IMR-90 (cell line): ENCODE measurements at regions not wholly inside any gene's neighbourhood (a gene's known extent, or its start where the extent isn't known, plus 50 kb on each side); places are given as distances from the start of the nearest gene placed in this dataset.

Experiments
- ATAC-seq: fragments of 200-7000 bp; cut with Tn5 transposase; 2 replicates; pipeline ENCODE4 v1.9.1; 2020; ENCODE audit warnings: low read depth, mild to moderate bottlenecking, moderate library complexity
- BruUV-seq: library from RNA; stranded (reverse); fragments of 400-500 nt; replicated peaks from 2 replicates; lab custom pipeline; 2021; lab: Mats Ljungman, UMichigan
- CTCF ChIA-PET: fragments of 300-600 bp; formaldehyde crosslinking; extraction: SDS; loops from one replicate; lab custom pipeline; 2021; ENCODE audit warnings: antibody characterized with exemption; lab: Yijun Ruan, JAX
- POLR2A ChIA-PET: fragments of 300-600 bp; sonication (Branson Sonifier 250); formaldehyde crosslinking; loops from one replicate; lab custom pipeline; 2022; ENCODE audit warnings: antibody characterized with exemption; ENCODE audit not compliant: unreplicated experiment; lab: Charles Lee
- DNase-seq: peaks from one replicate; pipeline ENCODE4 v3.0.0; 2013
- H2AFZ ChIP-seq: replicated peaks from 2 replicates; pipeline ENCODE3; 2013; ENCODE audit warnings: low read length, mild to moderate bottlenecking; ENCODE audit not compliant: poor library complexity
- H2AK5ac ChIP-seq: 2 replicates; pipeline ENCODE4 v1.6.1; 2013; ENCODE audit warnings: low read depth, low read length, inconsistent platforms
- H2AK9ac ChIP-seq: replicated peaks from 2 replicates; pipeline ENCODE3; 2013; ENCODE audit warnings: mild to moderate bottlenecking, low read depth, low read length, moderate library complexity; ENCODE audit not compliant: poor library complexity
- H2BK120ac ChIP-seq: 2 replicates; pipeline ENCODE4 v1.6.1; 2013; ENCODE audit warnings: low read depth, low read length, inconsistent platforms
- H2BK15ac ChIP-seq: 3 replicates; pipeline ENCODE4 v1.6.1; 2013; ENCODE audit warnings: low read depth, low read length, inconsistent platforms
- H2BK20ac ChIP-seq: 2 replicates; pipeline ENCODE4 v1.6.1; 2013; ENCODE audit warnings: low read depth, mild to moderate bottlenecking, inconsistent platforms, low read length, moderate library complexity
- H2BK5ac ChIP-seq: 2 replicates; pipeline ENCODE4 v1.6.1; 2013; ENCODE audit warnings: mild to moderate bottlenecking, low read depth, low read length, inconsistent platforms; ENCODE audit not compliant: poor library complexity, severe bottlenecking
- H3K14ac ChIP-seq: replicated peaks from 2 replicates; pipeline ENCODE4 v1.6.1; 2013; ENCODE audit warnings: low read depth, low read length, inconsistent platforms
- H3K18ac ChIP-seq: 2 replicates; pipeline ENCODE4 v1.6.1; 2013; ENCODE audit warnings: low read depth, low read length, control low read depth
- H3K23ac ChIP-seq: 2 replicates; pipeline ENCODE4 v1.6.1; 2013; ENCODE audit warnings: low read depth, low read length, inconsistent platforms
- H3K27ac ChIP-seq: 2 replicates; pipeline ENCODE4 v1.5.1; 2013; ENCODE audit warnings: mild to moderate bottlenecking, control low read depth, low read length; ENCODE audit not compliant: insufficient read depth
- H3K27me3 ChIP-seq: 2 replicates; pipeline ENCODE4 v1.6.1; 2013; ENCODE audit warnings: low read length; ENCODE audit not compliant: control insufficient read depth, insufficient read depth
- H3K36me3 ChIP-seq: 2 replicates; pipeline ENCODE4 v1.6.1; 2013; ENCODE audit warnings: low read length, mixed read lengths; ENCODE audit not compliant: control insufficient read depth, insufficient read depth
- H3K4ac ChIP-seq: 2 replicates; pipeline ENCODE4 v1.6.1; 2013; ENCODE audit warnings: low read depth, low read length, inconsistent platforms
- H3K4me1 ChIP-seq: 2 replicates; pipeline ENCODE4 v1.6.1; 2013; ENCODE audit warnings: low read length, mixed read lengths; ENCODE audit not compliant: control insufficient read depth, insufficient read depth
- H3K4me2 ChIP-seq: 2 replicates; pipeline ENCODE4 v1.6.1; 2013; ENCODE audit warnings: low read depth, mild to moderate bottlenecking, control low read depth, low read length, moderate library complexity
- H3K4me3 ChIP-seq: 2 replicates; pipeline ENCODE4 v1.5.1; 2013; ENCODE audit warnings: low read depth, mild to moderate bottlenecking, control low read depth, low read length, moderate library complexity; ENCODE audit not compliant: insufficient read depth
- H3K56ac ChIP-seq: 2 replicates; pipeline ENCODE4 v1.6.1; 2013; ENCODE audit warnings: low read length, inconsistent platforms; ENCODE audit not compliant: insufficient read depth; ENCODE audit errors: extremely low read depth
- H3K79me1 ChIP-seq, 2 experiments: 2 replicates each; pipeline ENCODE4 v1.6.1; 2013; ENCODE audit warnings: low read length in 2 of 2, inconsistent platforms in 1 of 2, low read depth in 1 of 2
- H3K9ac ChIP-seq: 2 replicates; pipeline ENCODE4 v1.6.1; 2013; ENCODE audit warnings: low read depth, low read length, control low read depth
- H3K9me1 ChIP-seq: 2 replicates; pipeline ENCODE4 v1.6.1; 2013; ENCODE audit warnings: low read length, inconsistent platforms; ENCODE audit not compliant: insufficient read depth
- H3K9me3 ChIP-seq: 2 replicates; pipeline ENCODE4 v1.6.1; 2013; ENCODE audit warnings: low read length; ENCODE audit not compliant: control insufficient read depth, insufficient read depth
- H4K20me1 ChIP-seq: 2 replicates; pipeline ENCODE4 v1.6.1; 2013; ENCODE audit warnings: low read length, inconsistent platforms; ENCODE audit not compliant: insufficient read depth
- H4K5ac ChIP-seq: 2 replicates; pipeline ENCODE4 v1.6.1; 2013; ENCODE audit warnings: mild to moderate bottlenecking, low read depth, low read length, control low read depth
- H4K8ac ChIP-seq, 2 experiments: 2 replicates each; pipeline ENCODE4 v1.6.1; 2013; ENCODE audit warnings: low read depth in 2 of 2, low read length in 2 of 2, control low read depth in 1 of 2, inconsistent platforms in 1 of 2
- H4K91ac ChIP-seq: 2 replicates; pipeline ENCODE4 v1.6.1; 2013; ENCODE audit warnings: low read depth, low read length, inconsistent platforms; ENCODE audit not compliant: insufficient read depth
- BHLHE40 ChIP-seq: fragments of 150-350 bp; IDR thresholded peaks from 2 replicates; pipeline ENCODE4 v1.6.1; 2016; ENCODE audit warnings: mild to moderate bottlenecking, low read depth, low read length
- CEBPB ChIP-seq: IDR thresholded peaks from 2 replicates; pipeline ENCODE4 v1.6.1; 2012; ENCODE audit warnings: low read depth, low read length, improper control_type of control experiment
- CHD1 ChIP-seq: IDR thresholded peaks from 2 replicates; pipeline ENCODE4 v1.6.1; 2012; ENCODE audit warnings: low read depth, low read length, improper control_type of control experiment
- FOS ChIP-seq: fragments of 150-350 bp; IDR thresholded peaks from 2 replicates; pipeline ENCODE4 v1.6.1; 2016; ENCODE audit warnings: low read depth, low read length
- MAZ ChIP-seq: IDR thresholded peaks from 2 replicates; pipeline ENCODE4 v1.6.1; 2012; ENCODE audit warnings: low read depth, mild to moderate bottlenecking, low read length, improper control_type of control experiment, moderate library complexity, borderline replicate concordance
- POLR2A ChIP-seq: IDR thresholded peaks from 2 replicates; pipeline ENCODE4 v1.6.1; 2012; ENCODE audit warnings: mild to moderate bottlenecking, low read depth, low read length
- RAD21 ChIP-seq: IDR thresholded peaks from 2 replicates; pipeline ENCODE4 v1.6.1; 2012; ENCODE audit warnings: low read length, improper control_type of control experiment
- RFX5 ChIP-seq: IDR thresholded peaks from 2 replicates; pipeline ENCODE4 v1.8.0; 2012; ENCODE audit warnings: low read depth, mild to moderate bottlenecking, low read length, moderate library complexity
- WGBS, 2 experiments: methylation state at CpG; one replicate each; pipeline versions ENCODE4 v1.1.5 to v1.1.7; 2013; ENCODE audit warnings: missing lambda C conversion rate in 2 of 2; ENCODE audit not compliant: insufficient read length in 1 of 2; ENCODE audit errors: extremely low coverage in 2 of 2; 5-methylcytosine and 5-hydroxymethylcytosine counted together
- dilution Hi-C: fragments of 300-500 bp; cut with HindIII; formaldehyde crosslinking; loops from one replicate; pipeline ENCODE4 v1.14.3; 2018; ENCODE audit warnings: low sequenced_read_pairs; ENCODE audit not compliant: unreplicated experiment
- in situ Hi-C: fragments of 300-500 bp; cut with MboI; formaldehyde crosslinking; loops from 3 replicates; pipeline ENCODE4 v1.14.3; 2019; ENCODE audit warnings: low sequenced_read_pairs, inconsistent platforms, mixed read lengths
- intact Hi-C: fragments of 100-400 bp; cut with micrococcal nuclease; formaldehyde crosslinking; loops from 2 replicates; pipeline ENCODE4 v1.10.0; 2022
- TF ChIP-seq, protein P1 (sequence below): conservative IDR thresholded peaks from 2 replicates; pipeline ENCODE4 v1.5.1; 2012; ENCODE audit warnings: mild to moderate bottlenecking, low read depth, low read length, improper control_type of control experiment

- Histone ChIP-seq H3K27me3 (peaks cover 8% of the 10 kb centered on the region), H4K5ac (no peak overlapping the region), H3K4ac (peak overlapping the region; percentile 33; the same call in 1 of the 2 replicates), H3K36me3 (no peaks in the 10 kb centered on the region), H3K27ac (no peak overlapping the region), H3K4me1 (peaks cover 6% of the 10 kb centered on the region; the same call in 1 of the 2 replicates), H3K4me2 (no peak overlapping the region), H4K91ac (no peak overlapping the region), H2BK120ac (0 out of 2 replicates have a peak overlapping the region, but pooled peaks have one; percentile 32), H2BK5ac (no peak overlapping the region), H4K8ac (0 out of 4 replicates have a peak overlapping the region, but pooled peaks of 1 of the 2 experiments have one; percentile 9), H2AK5ac (no peak overlapping the region; the same call in 1 of the 2 replicates), H4K20me1 (peaks cover 4% of the 10 kb centered on the region; the same call in 1 of the 2 replicates), H3K56ac (no peak overlapping the region), H3K79me1 (no peaks in the 10 kb centered on the region), H2BK15ac (peak overlapping the region; percentile 15; the same call in 1 of the 3 replicates), H3K9ac (no peak overlapping the region), H2AK9ac (no peak overlapping the region), H3K4me3 (no peak overlapping the region), H3K23ac (peak overlapping the region; percentile 40; the same call in 1 of the 2 replicates), H3K14ac (no peak overlapping the region), H3K9me3 (no peaks in the 10 kb centered on the region), H2AFZ (no peak overlapping the region), H2BK20ac (peak overlapping the region; percentile 87), H3K18ac (no peak overlapping the region), H3K9me1 (peaks cover 7% of the 10 kb centered on the region)
- no CpG with 5 or more reads among the region's 4 CpGs for WGBS, 2 experiments
- TF ChIP-seq, protein P1, sequence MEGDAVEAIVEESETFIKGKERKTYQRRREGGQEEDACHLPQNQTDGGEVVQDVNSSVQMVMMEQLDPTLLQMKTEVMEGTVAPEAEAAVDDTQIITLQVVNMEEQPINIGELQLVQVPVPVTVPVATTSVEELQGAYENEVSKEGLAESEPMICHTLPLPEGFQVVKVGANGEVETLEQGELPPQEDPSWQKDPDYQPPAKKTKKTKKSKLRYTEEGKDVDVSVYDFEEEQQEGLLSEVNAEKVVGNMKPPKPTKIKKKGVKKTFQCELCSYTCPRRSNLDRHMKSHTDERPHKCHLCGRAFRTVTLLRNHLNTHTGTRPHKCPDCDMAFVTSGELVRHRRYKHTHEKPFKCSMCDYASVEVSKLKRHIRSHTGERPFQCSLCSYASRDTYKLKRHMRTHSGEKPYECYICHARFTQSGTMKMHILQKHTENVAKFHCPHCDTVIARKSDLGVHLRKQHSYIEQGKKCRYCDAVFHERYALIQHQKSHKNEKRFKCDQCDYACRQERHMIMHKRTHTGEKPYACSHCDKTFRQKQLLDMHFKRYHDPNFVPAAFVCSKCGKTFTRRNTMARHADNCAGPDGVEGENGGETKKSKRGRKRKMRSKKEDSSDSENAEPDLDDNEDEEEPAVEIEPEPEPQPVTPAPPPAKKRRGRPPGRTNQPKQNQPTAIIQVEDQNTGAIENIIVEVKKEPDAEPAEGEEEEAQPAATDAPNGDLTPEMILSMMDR = no peak
- no peak for TF ChIP-seq CHD1
- TF ChIP-seq MAZ = no peak
- no peak for TF ChIP-seq CEBPB
- TF ChIP-seq FOS = no peak
- no peak for TF ChIP-seq POLR2A
- TF ChIP-seq RAD21 = no peak
- TF ChIP-seq RFX5 = no peak
- no peak for TF ChIP-seq BHLHE40
- DNase-seq (no peak), ATAC-seq (no peak)
- POLR2A ChIA-PET = no interaction called here
- intact Hi-C loops = no loop called here
- dilution Hi-C loops = no loop called here
- CTCF ChIA-PET = no interaction called here
- BruUV-seq = no TSS peak
- in situ Hi-C loops = no loop called here
Observed at GRCh38 chrX:109822861-109823260, 89.8 kb upstream of the ACSL4 start.
